WTC11 (cell line): ENCODE measurements at regions not wholly inside any gene's neighbourhood (a gene's known extent, or its start where the extent isn't known, plus 50 kb on each side); places are given as distances from the start of the nearest gene placed in this dataset.

Source experiments
- ATAC-seq: fragments of 200-7000 bp; cut with Tn5 transposase; 2 replicates; pipeline ENCODE4 v1.10.0; 2021; ENCODE audit warnings: mild to moderate bottlenecking, moderate library complexity
- CTCF ChIA-PET: fragments of 300-600 bp; sonication (Branson Sonifier 250); formaldehyde crosslinking; loops from one replicate; lab custom pipeline; 2021; ENCODE audit warnings: antibody characterized with exemption; lab: Charles Lee
- POLR2A ChIA-PET: fragments of 350-600 bp; sonication (Branson Sonifier 250); formaldehyde crosslinking; loops from one replicate; lab custom pipeline; 2021; ENCODE audit warnings: antibody characterized with exemption; lab: Charles Lee
- DNase-seq: peaks from one replicate; pipeline ENCODE4 v3.0.0; 2021; ENCODE audit warnings: low spot score
- H3K27ac Mint-ChIP-seq: 2 replicates; pipeline ENCODE4 v1.8.0; 2021; ENCODE audit warnings: mixed read lengths
- H3K27me3 Mint-ChIP-seq: 2 replicates; pipeline ENCODE4 v1.8.0; 2021; ENCODE audit warnings: low read depth, mild to moderate bottlenecking, moderate library complexity, mixed read lengths
- H3K36me3 Mint-ChIP-seq: 2 replicates; pipeline ENCODE4 v1.8.0; 2021; ENCODE audit warnings: mixed read lengths
- H3K4me1 Mint-ChIP-seq: 2 replicates; pipeline ENCODE4 v1.8.0; 2022; ENCODE audit warnings: mixed read lengths
- H3K4me3 Mint-ChIP-seq: 2 replicates; pipeline ENCODE4 v1.8.0; 2021; ENCODE audit warnings: mild to moderate bottlenecking, moderate library complexity, mixed read lengths
- H3K9me3 Mint-ChIP-seq: 2 replicates; pipeline ENCODE4 v1.8.0; 2021; ENCODE audit warnings: mixed read lengths
- ATF1 ChIP-seq: sonication (generic); formaldehyde crosslinking; IDR thresholded peaks from 2 replicates; pipeline ENCODE4 v1.8.1; 2023; ENCODE audit warnings: mild to moderate bottlenecking, moderate library complexity, missing genetic modification reagents
- ATF6 ChIP-seq: sonication (generic); formaldehyde crosslinking; IDR thresholded peaks from 2 replicates; pipeline ENCODE4 v1.8.1; 2023; ENCODE audit warnings: mild to moderate bottlenecking, missing genetic modification reagents
- CBFB ChIP-seq: sonication (generic); formaldehyde crosslinking; IDR thresholded peaks from 2 replicates; pipeline ENCODE4 v1.8.1; 2022; ENCODE audit warnings: mild to moderate bottlenecking, low read depth, missing genetic modification reagents
- CREM ChIP-seq: sonication (generic); formaldehyde crosslinking; IDR thresholded peaks from 2 replicates; pipeline ENCODE4 v1.8.1; 2022; ENCODE audit warnings: mild to moderate bottlenecking, missing genetic modification reagents, moderate library complexity
- E2F4 ChIP-seq: sonication (generic); formaldehyde crosslinking; IDR thresholded peaks from 2 replicates; pipeline ENCODE4 v1.8.1; 2022; ENCODE audit warnings: low read depth, mild to moderate bottlenecking, moderate library complexity, missing genetic modification reagents, borderline replicate concordance
- FOXK1 ChIP-seq: sonication (generic); formaldehyde crosslinking; IDR thresholded peaks from 2 replicates; pipeline ENCODE4 v1.8.0; 2022; ENCODE audit warnings: mild to moderate bottlenecking, moderate library complexity, missing genetic modification reagents
- FOXP1 ChIP-seq: sonication (generic); formaldehyde crosslinking; IDR thresholded peaks from 2 replicates; pipeline ENCODE4 v1.8.0; 2022; ENCODE audit warnings: missing genetic modification reagents, mild to moderate bottlenecking, moderate library complexity, borderline replicate concordance
- JAZF1 ChIP-seq: fragments of 250-450 bp; sonication (Bioruptor Pico); IDR thresholded peaks from 2 replicates; pipeline ENCODE4 v1.9.0; 2021; ENCODE audit warnings: moderate library complexity, mild to moderate bottlenecking, inconsistent platforms
- MAX ChIP-seq: sonication (generic); formaldehyde crosslinking; IDR thresholded peaks from 2 replicates; pipeline ENCODE4 v1.8.0; 2022; ENCODE audit warnings: mild to moderate bottlenecking, missing genetic modification reagents
- NFATC4 ChIP-seq: fragments of 250-450 bp; sonication (Bioruptor Pico); IDR thresholded peaks from 2 replicates; pipeline ENCODE4 v1.9.0; 2021; ENCODE audit warnings: mild to moderate bottlenecking
- NFE2L1 ChIP-seq: sonication (generic); formaldehyde crosslinking; IDR thresholded peaks from 2 replicates; pipeline ENCODE4 v1.8.1; 2023; ENCODE audit warnings: missing genetic modification reagents
- OVOL2 ChIP-seq: fragments of 250-450 bp; sonication (Bioruptor Pico); IDR thresholded peaks from 2 replicates; pipeline ENCODE4 v1.9.0; 2021; ENCODE audit warnings: mild to moderate bottlenecking, borderline replicate concordance
- RORB ChIP-seq: fragments of 250-450 bp; sonication (Bioruptor Pico); IDR thresholded peaks from 2 replicates; pipeline ENCODE4 v1.9.0; 2021; ENCODE audit warnings: mild to moderate bottlenecking
- SMAD4 ChIP-seq: sonication (generic); formaldehyde crosslinking; IDR thresholded peaks from 2 replicates; pipeline ENCODE4 v1.8.0; 2022; ENCODE audit warnings: mild to moderate bottlenecking, missing genetic modification reagents
- SP1 ChIP-seq: sonication (generic); formaldehyde crosslinking; conservative IDR thresholded peaks from 2 replicates; pipeline ENCODE4 v1.8.1; 2022; ENCODE audit warnings: missing genetic modification reagents
- TCF7 ChIP-seq: sonication (generic); formaldehyde crosslinking; IDR thresholded peaks from 2 replicates; pipeline ENCODE4 v1.8.0; 2022; ENCODE audit warnings: mild to moderate bottlenecking, low read depth, missing genetic modification reagents, moderate library complexity
- TF ChIP-seq, protein P1 (sequence below): sonication (generic); formaldehyde crosslinking; IDR thresholded peaks from 2 replicates; pipeline ENCODE4 v1.8.0; 2022; ENCODE audit warnings: mild to moderate bottlenecking, missing genetic modification reagents
- TF ChIP-seq, protein P2 (sequence below): sonication (generic); formaldehyde crosslinking; IDR thresholded peaks from 2 replicates; pipeline ENCODE4 v1.8.0; 2022; ENCODE audit warnings: mild to moderate bottlenecking, missing genetic modification reagents
- TF ChIP-seq, protein P3 (sequence below): fragments of 250-450 bp; sonication (Bioruptor Pico); IDR thresholded peaks from 2 replicates; pipeline ENCODE4 v1.9.0; 2021; ENCODE audit warnings: mild to moderate bottlenecking

DNA sequence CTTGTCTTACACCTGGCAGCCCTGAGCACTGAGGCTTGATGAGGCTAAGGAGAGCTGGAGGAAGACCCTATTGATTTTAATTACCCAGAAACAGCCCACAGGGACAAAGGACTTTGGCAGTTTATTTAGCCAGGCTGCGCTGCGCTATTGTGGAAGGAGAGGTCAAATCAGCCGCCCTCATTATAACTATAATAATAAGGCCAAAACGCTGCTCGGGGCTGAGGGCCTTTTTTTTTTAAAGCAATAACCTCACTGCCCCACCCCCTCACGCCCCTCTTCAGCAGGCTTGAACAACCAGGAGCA lies 60.6 kb upstream of the NKX1-1 start:
- TF ChIP-seq FOXK1 (CRISPR knock-in tag), result no peak
- TF ChIP-seq SP1 (CRISPR knock-in tag), result no peak
- no peak for TF ChIP-seq RORB (CRISPR knock-in tag)
- no peak for TF ChIP-seq OVOL2 (CRISPR knock-in tag)
- no peak for TF ChIP-seq JAZF1
- no peak for TF ChIP-seq SMAD4 (CRISPR knock-in tag)
- TF ChIP-seq, protein P1, sequence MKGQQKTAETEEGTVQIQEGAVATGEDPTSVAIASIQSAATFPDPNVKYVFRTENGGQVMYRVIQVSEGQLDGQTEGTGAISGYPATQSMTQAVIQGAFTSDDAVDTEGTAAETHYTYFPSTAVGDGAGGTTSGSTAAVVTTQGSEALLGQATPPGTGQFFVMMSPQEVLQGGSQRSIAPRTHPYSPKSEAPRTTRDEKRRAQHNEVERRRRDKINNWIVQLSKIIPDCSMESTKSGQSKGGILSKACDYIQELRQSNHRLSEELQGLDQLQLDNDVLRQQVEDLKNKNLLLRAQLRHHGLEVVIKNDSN (CRISPR knock-in tag), result no peak
- no peak for TF ChIP-seq ATF6 (CRISPR knock-in tag)
- TF ChIP-seq ATF1 (CRISPR knock-in tag), result no peak
- TF ChIP-seq NFATC4 (CRISPR knock-in tag), result no peak
- TF ChIP-seq, protein P2, sequence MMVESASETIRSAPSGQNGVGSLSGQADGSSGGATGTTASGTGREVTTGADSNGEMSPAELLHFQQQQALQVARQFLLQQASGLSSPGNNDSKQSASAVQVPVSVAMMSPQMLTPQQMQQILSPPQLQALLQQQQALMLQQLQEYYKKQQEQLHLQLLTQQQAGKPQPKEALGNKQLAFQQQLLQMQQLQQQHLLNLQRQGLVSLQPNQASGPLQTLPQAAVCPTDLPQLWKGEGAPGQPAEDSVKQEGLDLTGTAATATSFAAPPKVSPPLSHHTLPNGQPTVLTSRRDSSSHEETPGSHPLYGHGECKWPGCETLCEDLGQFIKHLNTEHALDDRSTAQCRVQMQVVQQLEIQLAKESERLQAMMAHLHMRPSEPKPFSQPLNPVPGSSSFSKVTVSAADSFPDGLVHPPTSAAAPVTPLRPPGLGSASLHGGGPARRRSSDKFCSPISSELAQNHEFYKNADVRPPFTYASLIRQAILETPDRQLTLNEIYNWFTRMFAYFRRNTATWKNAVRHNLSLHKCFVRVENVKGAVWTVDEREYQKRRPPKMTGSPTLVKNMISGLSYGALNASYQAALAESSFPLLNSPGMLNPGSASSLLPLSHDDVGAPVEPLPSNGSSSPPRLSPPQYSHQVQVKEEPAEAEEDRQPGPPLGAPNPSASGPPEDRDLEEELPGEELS (CRISPR knock-in tag), result no peak
- TF ChIP-seq CREM (CRISPR knock-in tag), result no peak
- TF ChIP-seq, protein P3, sequence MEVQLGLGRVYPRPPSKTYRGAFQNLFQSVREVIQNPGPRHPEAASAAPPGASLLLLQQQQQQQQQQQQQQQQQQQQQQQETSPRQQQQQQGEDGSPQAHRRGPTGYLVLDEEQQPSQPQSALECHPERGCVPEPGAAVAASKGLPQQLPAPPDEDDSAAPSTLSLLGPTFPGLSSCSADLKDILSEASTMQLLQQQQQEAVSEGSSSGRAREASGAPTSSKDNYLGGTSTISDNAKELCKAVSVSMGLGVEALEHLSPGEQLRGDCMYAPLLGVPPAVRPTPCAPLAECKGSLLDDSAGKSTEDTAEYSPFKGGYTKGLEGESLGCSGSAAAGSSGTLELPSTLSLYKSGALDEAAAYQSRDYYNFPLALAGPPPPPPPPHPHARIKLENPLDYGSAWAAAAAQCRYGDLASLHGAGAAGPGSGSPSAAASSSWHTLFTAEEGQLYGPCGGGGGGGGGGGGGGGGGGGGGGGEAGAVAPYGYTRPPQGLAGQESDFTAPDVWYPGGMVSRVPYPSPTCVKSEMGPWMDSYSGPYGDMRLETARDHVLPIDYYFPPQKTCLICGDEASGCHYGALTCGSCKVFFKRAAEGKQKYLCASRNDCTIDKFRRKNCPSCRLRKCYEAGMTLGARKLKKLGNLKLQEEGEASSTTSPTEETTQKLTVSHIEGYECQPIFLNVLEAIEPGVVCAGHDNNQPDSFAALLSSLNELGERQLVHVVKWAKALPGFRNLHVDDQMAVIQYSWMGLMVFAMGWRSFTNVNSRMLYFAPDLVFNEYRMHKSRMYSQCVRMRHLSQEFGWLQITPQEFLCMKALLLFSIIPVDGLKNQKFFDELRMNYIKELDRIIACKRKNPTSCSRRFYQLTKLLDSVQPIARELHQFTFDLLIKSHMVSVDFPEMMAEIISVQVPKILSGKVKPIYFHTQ (CRISPR knock-in tag), result no peak
- TF ChIP-seq TCF7 (CRISPR knock-in tag), result no peak
- no peak for TF ChIP-seq CBFB (CRISPR knock-in tag)
- TF ChIP-seq MAX, result no peak
- Mint-ChIP-seq H3K9me3 (peaks cover 15% of the 10 kb centered on the region), H3K27ac (no peak overlapping the region), H3K4me3 (no peak overlapping the region), H3K4me1 (peaks cover 3% of the 10 kb centered on the region), H3K36me3 (peaks cover 5% of the 10 kb centered on the region; the same call in 1 of the 2 replicates), H3K27me3 (peaks cover 8% of the 10 kb centered on the region)
- ATAC-seq (no peak), DNase-seq (no peak)
- CTCF ChIA-PET, result interaction anchor here (0.7 to 1.0 kb wide), 2 partner anchors 46 to 115 kb away, joined by 3 read pairs; no protein-coding TSS in a partner anchor
- POLR2A ChIA-PET, result no interaction called here

- CTCF ChIA-PET, result interaction anchor here (0.7 to 1.0 kb wide), 2 partner anchors 47 to 116 kb away, joined by 3 read pairs; no protein-coding TSS in a partner anchor
Observed at GRCh38 chr4:1466034-1466862, 60.0 kb upstream of the NKX1-1 start.

More at GRCh38 chr4:1466034-1466862, 60.0 kb upstream of the NKX1-1 start:
- Mint-ChIP-seq H3K9me3 (peaks cover 15% of the 10 kb centered on the region), H3K27ac (no peak overlapping the region), H3K4me3 (no peak overlapping the region), H3K36me3 (peaks cover 5% of the 10 kb centered on the region; the same call in 1 of the 2 replicates), H3K27me3 (peaks cover 5% of the 10 kb centered on the region), H3K4me1 (peaks cover 5% of the 10 kb centered on the region)
- POLR2A ChIA-PET, result no interaction called here
- ATAC-seq (no peak), DNase-seq (no peak)
- TF ChIP-seq NFE2L1 (CRISPR knock-in tag) (no peak), FOXP1 (CRISPR knock-in tag) (no peak), E2F4 (CRISPR knock-in tag) (no peak)
